Nephron progenitor cell (in vitro differentiated cells): ENCODE measurements at regions not wholly inside any gene's neighbourhood (a gene's known extent, or its start where the extent isn't known, plus 50 kb on each side); places are given as distances from the start of the nearest gene placed in this dataset.

ENCODE experiments used
- DNase-seq: peaks from one replicate; pipeline ENCODE4 v3.0.0; 2021
- H3K27ac Mint-ChIP-seq: 2 replicates; pipeline ENCODE4 v1.8.0; 2021; ENCODE audit warnings: mild to moderate bottlenecking, moderate library complexity, mixed read lengths
- H3K27me3 Mint-ChIP-seq: 2 replicates; pipeline ENCODE4 v1.8.0; 2021; ENCODE audit warnings: mild to moderate bottlenecking, low read depth, mixed read lengths; ENCODE audit not compliant: poor library complexity
- H3K36me3 Mint-ChIP-seq: 2 replicates; pipeline ENCODE4 v1.8.0; 2021; ENCODE audit warnings: low read depth, mixed read lengths
- H3K4me1 Mint-ChIP-seq: 2 replicates; pipeline ENCODE4 v1.8.0; 2021; ENCODE audit warnings: mixed read lengths
- H3K4me3 Mint-ChIP-seq: 2 replicates; pipeline ENCODE4 v1.8.0; 2021; ENCODE audit warnings: mild to moderate bottlenecking, moderate library complexity, mixed read lengths
- H3K9me3 Mint-ChIP-seq: 2 replicates; pipeline ENCODE4 v1.8.0; 2021; ENCODE audit warnings: mild to moderate bottlenecking, moderate library complexity, mixed read lengths
- TF ChIP-seq, protein P1 (sequence below): fragments of 200-600 bp; sonication (generic); IDR thresholded peaks from 2 replicates; pipeline ENCODE4 v1.5.0; 2021; ENCODE audit warnings: antibody characterized with exemption

- peaks cover 6% of the 10 kb centered on the region for H3K9me3 Mint-ChIP-seq
- DNase-seq, result no peak
- H3K4me3 Mint-ChIP-seq, result no peak overlapping the region
- TF ChIP-seq, protein P1, sequence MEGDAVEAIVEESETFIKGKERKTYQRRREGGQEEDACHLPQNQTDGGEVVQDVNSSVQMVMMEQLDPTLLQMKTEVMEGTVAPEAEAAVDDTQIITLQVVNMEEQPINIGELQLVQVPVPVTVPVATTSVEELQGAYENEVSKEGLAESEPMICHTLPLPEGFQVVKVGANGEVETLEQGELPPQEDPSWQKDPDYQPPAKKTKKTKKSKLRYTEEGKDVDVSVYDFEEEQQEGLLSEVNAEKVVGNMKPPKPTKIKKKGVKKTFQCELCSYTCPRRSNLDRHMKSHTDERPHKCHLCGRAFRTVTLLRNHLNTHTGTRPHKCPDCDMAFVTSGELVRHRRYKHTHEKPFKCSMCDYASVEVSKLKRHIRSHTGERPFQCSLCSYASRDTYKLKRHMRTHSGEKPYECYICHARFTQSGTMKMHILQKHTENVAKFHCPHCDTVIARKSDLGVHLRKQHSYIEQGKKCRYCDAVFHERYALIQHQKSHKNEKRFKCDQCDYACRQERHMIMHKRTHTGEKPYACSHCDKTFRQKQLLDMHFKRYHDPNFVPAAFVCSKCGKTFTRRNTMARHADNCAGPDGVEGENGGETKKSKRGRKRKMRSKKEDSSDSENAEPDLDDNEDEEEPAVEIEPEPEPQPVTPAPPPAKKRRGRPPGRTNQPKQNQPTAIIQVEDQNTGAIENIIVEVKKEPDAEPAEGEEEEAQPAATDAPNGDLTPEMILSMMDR, result no peak
- no peaks in the 10 kb centered on the region for H3K36me3 Mint-ChIP-seq
- H3K4me1 Mint-ChIP-seq, result no peaks in the 10 kb centered on the region
- H3K27me3 Mint-ChIP-seq, result no peaks in the 10 kb centered on the region
- H3K27ac Mint-ChIP-seq, result no peak overlapping the region
These were observed 629.0 kb upstream of the MBL2 start for GRCh38 chr10:53401536-53401935.

- H3K27me3 Mint-ChIP-seq, result peaks cover 3% of the 10 kb centered on the region
- peaks cover 11% of the 10 kb centered on the region for H3K4me1 Mint-ChIP-seq
- H3K9me3 Mint-ChIP-seq, result peaks cover 39% of the 10 kb centered on the region
- DNase-seq, result no peak
- H3K36me3 Mint-ChIP-seq, result peaks cover 20% of the 10 kb centered on the region
- no peak overlapping the region for H3K4me3 Mint-ChIP-seq
- TF ChIP-seq, protein P1, result no peak
- H3K27ac Mint-ChIP-seq, result no peak overlapping the region
These were observed 624.3 kb upstream of the MBL2 start for GRCh38 chr10:53396876-53397275.

DNA sequence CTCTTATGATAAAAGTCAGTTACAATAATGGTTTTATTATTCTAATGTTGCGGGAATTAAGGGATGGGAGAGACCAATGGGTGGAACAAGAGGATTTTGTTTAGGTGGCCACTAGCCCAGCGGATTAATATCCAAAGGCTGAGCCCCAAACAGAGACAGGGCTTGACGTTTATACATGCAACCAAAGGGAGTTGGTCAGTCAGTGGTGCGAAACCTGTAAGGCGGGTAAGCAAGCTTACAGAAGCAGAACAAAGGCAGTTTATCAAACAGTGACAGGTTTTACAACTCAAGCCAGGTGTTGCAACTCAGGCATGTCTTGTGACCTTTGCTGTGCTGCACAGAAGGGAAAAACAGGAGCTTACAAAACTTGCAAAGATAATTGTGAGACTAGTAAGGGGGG lies 622.9 kb upstream of the MBL2 start:
- no peak for DNase-seq
- H3K4me1 Mint-ChIP-seq, result peaks cover 17% of the 10 kb centered on the region

GRCh38 chr10:53387562-53387961 lies 615.0 kb upstream of the MBL2 start:
- Mint-ChIP-seq H3K27me3 (no peaks in the 10 kb centered on the region), H3K4me3 (no peak overlapping the region), H3K4me1 (peaks cover 21% of the 10 kb centered on the region), H3K27ac (no peak overlapping the region), H3K36me3 (no peaks in the 10 kb centered on the region), H3K9me3 (no peaks in the 10 kb centered on the region)
- TF ChIP-seq, protein P1, result no peak
- DNase-seq, result no peak

More for the DNA sequence above, 622.9 kb upstream of the MBL2 start:
- Mint-ChIP-seq H3K36me3 (peaks cover 20% of the 10 kb centered on the region), H3K27ac (no peak overlapping the region), H3K4me3 (no peak overlapping the region), H3K9me3 (peaks cover 39% of the 10 kb centered on the region), H3K27me3 (peaks cover 3% of the 10 kb centered on the region)
- TF ChIP-seq, protein P1, result no peak

- no peaks in the 10 kb centered on the region for H3K36me3 Mint-ChIP-seq
- TF ChIP-seq, protein P1, result no peak
- no peak overlapping the region for H3K27ac Mint-ChIP-seq
- no peak overlapping the region for H3K4me3 Mint-ChIP-seq
- no peaks in the 10 kb centered on the region for H3K27me3 Mint-ChIP-seq
- no peak for DNase-seq
- H3K9me3 Mint-ChIP-seq, result peaks cover 9% of the 10 kb centered on the region
- H3K4me1 Mint-ChIP-seq, result no peaks in the 10 kb centered on the region
These were observed 610.0 kb upstream of the MBL2 start for GRCh38 chr10:53382543-53382942.

DNA sequence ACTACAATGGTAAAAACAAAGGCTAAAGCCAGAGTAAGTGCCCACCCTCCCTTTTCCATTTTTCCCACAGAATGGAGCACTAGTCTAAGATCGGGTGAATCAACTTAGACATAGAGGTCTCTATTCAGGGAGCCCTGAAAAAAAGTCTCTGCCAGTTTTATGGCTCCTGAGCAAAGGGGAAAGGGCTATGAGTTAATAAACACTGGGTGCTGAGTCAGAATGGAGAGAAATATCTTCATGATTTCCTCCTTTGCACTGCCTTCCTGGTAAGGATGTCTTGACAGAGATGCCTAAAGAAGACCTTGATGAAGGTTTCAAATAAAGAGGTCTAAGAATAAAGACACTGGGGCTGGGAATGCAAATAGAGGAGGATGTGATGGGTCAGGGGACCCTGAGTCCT lies 607.4 kb upstream of the MBL2 start:
- Mint-ChIP-seq H3K36me3 (no peaks in the 10 kb centered on the region), H3K4me3 (no peak overlapping the region), H3K9me3 (peaks cover 9% of the 10 kb centered on the region), H3K27ac (no peak overlapping the region), H3K27me3 (no peaks in the 10 kb centered on the region), H3K4me1 (no peaks in the 10 kb centered on the region)
- no peak for DNase-seq
- TF ChIP-seq, protein P1, result no peak
